GM12865 (cell line): ENCODE measurements at regions not wholly inside any gene's neighbourhood (a gene's known extent, or its start where the extent isn't known, plus 50 kb on each side); places are given as distances from the start of the nearest gene placed in this dataset.
"Not testable (repeated sequence)": the region's sequence is repeated elsewhere in the genome, so short reads cannot be mapped to it uniquely, and the experiment has no call there.

Source experiments
- DNase-seq: peaks from one replicate; pipeline ENCODE4 v3.0.0; 2010; ENCODE audit warnings: low read depth
- H3K4me3 ChIP-seq: 2 replicates; pipeline ENCODE4 v1.5.1; 2011; ENCODE audit warnings: mild to moderate bottlenecking, low read depth, low read length, control low read depth
- CTCF ChIP-seq: IDR thresholded peaks from 2 replicates; pipeline ENCODE4 v1.5.1; 2011; ENCODE audit warnings: low read length, control low read depth, low read depth, inconsistent platforms; ENCODE audit not compliant: insufficient read depth; ENCODE audit errors: missing control alignments

- not testable (repeated sequence) for H3K4me3 ChIP-seq, DNase-seq
These were observed 61.7 kb downstream of the RHOU start for GRCh38 chr1:228796945-228797344.

GRCh38 chr1:228798035-228798434 is 62.8 kb downstream of the RHOU start:
- no peak overlapping the region for H3K4me3 ChIP-seq
- TF ChIP-seq CTCF, result no peak
- no peak for DNase-seq

- DNase-seq, result no peak
- no peak for TF ChIP-seq CTCF
- H3K4me3 ChIP-seq, result no peak overlapping the region
These were observed 63.3 kb downstream of the RHOU start for GRCh38 chr1:228798548-228798947.

- no peak overlapping the region for H3K4me3 ChIP-seq
- no peak for TF ChIP-seq CTCF
- DNase-seq, result no peak
These were observed 64.6 kb downstream of the RHOU start for GRCh38 chr1:228799924-228800323.

GRCh38 chr1:228801068-228801467 is 65.8 kb downstream of the RHOU start:
- H3K4me3 ChIP-seq, result no peak overlapping the region
- DNase-seq, result no peak
- no peak for TF ChIP-seq CTCF

- no peak for TF ChIP-seq CTCF
- DNase-seq, result no peak
- H3K4me3 ChIP-seq, result no peak overlapping the region
These were observed 67.3 kb downstream of the RHOU start for GRCh38 chr1:228802386-228803220.

- TF ChIP-seq CTCF, result no peak
These were observed 68.1 kb downstream of the RHOU start for GRCh38 chr1:228803421-228803820.

More at GRCh38 chr1:228803421-228803820, 68.1 kb downstream of the RHOU start:
- DNase-seq, result no peak
- H3K4me3 ChIP-seq, result no peak overlapping the region
